Neural cell (in vitro differentiated cells): ENCODE measurements at regions not wholly inside any gene's neighbourhood (a gene's known extent, or its start where the extent isn't known, plus 50 kb on each side); places are given as distances from the start of the nearest gene placed in this dataset.
"Not testable (repeated sequence)": the region's sequence is repeated elsewhere in the genome, so short reads cannot be mapped to it uniquely, and the experiment has no call there.

Source experiments
- H2AFZ ChIP-seq: fragments of 200-600, 300-800 bp; sonication (generic), shearing (Covaris generic); 2 replicates; pipeline ENCODE4 v1.6.0; 2014; ENCODE audit warnings: low read depth, mild to moderate bottlenecking, antibody characterized with exemption, low read length, moderate library complexity
- H3F3A ChIP-seq: fragments of 200-600 bp; shearing (Covaris generic); 2 replicates; pipeline ENCODE4 v1.6.1; 2016; ENCODE audit warnings: mild to moderate bottlenecking, moderate library complexity, mixed read lengths, antibody characterized with exemption, low read length; ENCODE audit not compliant: insufficient read depth, poor library complexity, severe bottlenecking
- H3K27ac ChIP-seq: fragments of 200-600, 300-800 bp; sonication (generic), shearing (Covaris generic); 2 replicates; pipeline ENCODE4 v1.5.1; 2014; ENCODE audit warnings: mild to moderate bottlenecking, low read length, moderate library complexity
- H3K27me3 ChIP-seq: fragments of 300-800, 200-600 bp; sonication (generic), shearing (Covaris generic); 2 replicates; pipeline ENCODE4 v1.6.0; 2014; ENCODE audit warnings: mild to moderate bottlenecking, low read depth, low read length, moderate library complexity; ENCODE audit not compliant: insufficient read depth
- H3K36me3 ChIP-seq: fragments of 300-800, 200-600 bp; sonication (generic), shearing (Covaris generic); 2 replicates; pipeline ENCODE4 v1.5.1; 2014; ENCODE audit warnings: mild to moderate bottlenecking, antibody characterized with exemption, low read length, moderate library complexity; ENCODE audit not compliant: insufficient read depth
- H3K4me2 ChIP-seq: fragments of 300-800, 200-600 bp; sonication (generic), shearing (Covaris generic); 2 replicates; pipeline ENCODE4 v1.6.0; 2014; ENCODE audit warnings: mild to moderate bottlenecking, low read length
- H3K4me3 ChIP-seq: fragments of 300-800, 200-600 bp; sonication (generic), shearing (Covaris generic); 2 replicates; pipeline ENCODE4 v1.5.1; 2014; ENCODE audit warnings: mild to moderate bottlenecking, low read length, moderate library complexity
- H3K79me2 ChIP-seq: fragments of 200-600 bp; shearing (Covaris generic); replicated peaks from 2 replicates; pipeline ENCODE4 v1.6.0; 2014; ENCODE audit warnings: mild to moderate bottlenecking, low read length, moderate library complexity; ENCODE audit not compliant: insufficient read depth
- H3K9ac ChIP-seq: fragments of 300-800, 200-600 bp; sonication (generic), shearing (Covaris generic); 2 replicates; pipeline ENCODE4 v1.6.1; 2016; ENCODE audit warnings: mild to moderate bottlenecking, low read length, mixed read lengths
- H3K9me2 ChIP-seq: fragments of 200-600 bp; shearing (Covaris generic); 2 replicates; pipeline ENCODE4 v1.6.1; 2016; ENCODE audit warnings: mild to moderate bottlenecking, low read length, mixed read lengths; ENCODE audit not compliant: insufficient read depth
- H3K9me3 ChIP-seq: fragments of 200-600, 300-800 bp; sonication (generic), shearing (Covaris generic); 2 replicates; pipeline ENCODE4 v1.6.1; 2016; ENCODE audit warnings: mild to moderate bottlenecking, mixed run types, low read length, moderate library complexity, mixed read lengths
- H4K20me1 ChIP-seq: fragments of 200-600 bp; shearing (Covaris generic); 2 replicates; pipeline ENCODE4 v1.6.1; 2016; ENCODE audit warnings: mild to moderate bottlenecking, mixed run types; ENCODE audit not compliant: insufficient read depth
- CTCF ChIP-seq: fragments of 450-650 bp; IDR thresholded peaks from 2 replicates; pipeline ENCODE4 v1.5.1; 2014; ENCODE audit warnings: antibody characterized with exemption, mild to moderate bottlenecking, moderate library complexity; ENCODE audit not compliant: poor library complexity, severe bottlenecking
- EP300 ChIP-seq: fragments of 450-650 bp; conservative IDR thresholded peaks from 2 replicates; pipeline ENCODE4 v1.6.1; 2014; ENCODE audit warnings: antibody characterized with exemption, mild to moderate bottlenecking, moderate library complexity; ENCODE audit not compliant: poor library complexity, severe bottlenecking
- EZH2 ChIP-seq: fragments of 200-600, 300-800 bp; shearing (Covaris generic), sonication (generic); IDR thresholded peaks from 2 replicates; pipeline ENCODE4 v1.6.1; 2014; ENCODE audit warnings: antibody characterized with exemption, low read length, borderline replicate concordance, mild to moderate bottlenecking; ENCODE audit not compliant: insufficient read depth, poor library complexity, severe bottlenecking
- MXI1 ChIP-seq: fragments of 450-650 bp; conservative IDR thresholded peaks from 2 replicates; pipeline ENCODE4 v1.6.1; 2014; ENCODE audit warnings: antibody characterized with exemption, mild to moderate bottlenecking; ENCODE audit not compliant: poor library complexity, severe bottlenecking
- POLR2AphosphoS5 ChIP-seq: IDR thresholded peaks from 2 replicates; pipeline ENCODE4 v1.6.1; 2012
- RAD21 ChIP-seq: fragments of 450-650 bp; conservative IDR thresholded peaks from 2 replicates; pipeline ENCODE4 v1.6.1; 2014; ENCODE audit warnings: antibody characterized with exemption, mild to moderate bottlenecking, moderate library complexity
- REST ChIP-seq: IDR thresholded peaks from 2 replicates; pipeline ENCODE4 v1.6.1; 2012; ENCODE audit warnings: borderline replicate concordance
- SMC3 ChIP-seq: fragments of 450-650 bp; conservative IDR thresholded peaks from 2 replicates; pipeline ENCODE4 v1.6.1; 2014; ENCODE audit warnings: antibody characterized with exemption, mild to moderate bottlenecking, moderate library complexity; ENCODE audit not compliant: poor library complexity
- TAF1 ChIP-seq: IDR thresholded peaks from 2 replicates; pipeline ENCODE4 v1.6.1; 2012; ENCODE audit warnings: low read depth

- H4K20me1 ChIP-seq, H3K9ac ChIP-seq, H2AFZ ChIP-seq, H3F3A ChIP-seq, H3K9me3 ChIP-seq, H3K27me3 ChIP-seq, H3K4me2 ChIP-seq, H3K36me3 ChIP-seq, H3K79me2 ChIP-seq, H3K27ac ChIP-seq, H3K9me2 ChIP-seq, H3K4me3 ChIP-seq: not testable (repeated sequence)
Observed at GRCh38 chr6:27719039-27719438, 193.2 kb downstream of the OR2B2 start.

- Histone ChIP-seq H3K4me2 (no peak overlapping the region), H3K27ac (no peak overlapping the region), H3K36me3 (no peaks in the 10 kb centered on the region), H3K4me3 (no peak overlapping the region), H3F3A (no peaks in the 10 kb centered on the region), H3K79me2 (no peaks in the 10 kb centered on the region), H3K9me2 (no peaks in the 10 kb centered on the region), H3K9me3 (no peaks in the 10 kb centered on the region), H4K20me1 (no peaks in the 10 kb centered on the region), H2AFZ (no peak overlapping the region), H3K9ac (no peak overlapping the region), H3K27me3 (no peaks in the 10 kb centered on the region)
- TF ChIP-seq CTCF: no peak
- TF ChIP-seq RAD21: no peak
- no peak for TF ChIP-seq EZH2
- TF ChIP-seq POLR2AphosphoS5: no peak
Observed at GRCh38 chr6:27706431-27706830, 205.8 kb downstream of the OR2B2 start.

- Histone ChIP-seq H3K27ac (no peak overlapping the region), H3K9me3 (no peaks in the 10 kb centered on the region), H4K20me1 (no peaks in the 10 kb centered on the region), H3F3A (no peaks in the 10 kb centered on the region), H3K4me2 (no peak overlapping the region), H3K4me3 (no peak overlapping the region), H3K36me3 (no peaks in the 10 kb centered on the region), H2AFZ (no peak overlapping the region), H3K9ac (no peak overlapping the region), H3K9me2 (no peaks in the 10 kb centered on the region), H3K27me3 (no peaks in the 10 kb centered on the region), H3K79me2 (no peaks in the 10 kb centered on the region)
- TF ChIP-seq SMC3 (no peak), POLR2AphosphoS5 (no peak), MXI1 (no peak), RAD21 (no peak), CTCF (no peak), REST (no peak), EP300 (no peak), TAF1 (no peak), EZH2 (no peak)
Observed at GRCh38 chr6:27700337-27700736, 211.9 kb downstream of the OR2B2 start.
